ENCODE measurements at regions not wholly inside any gene's neighbourhood (a gene's known extent, or its start where the extent isn't known, plus 50 kb on each side); places are given as distances from the start of the nearest gene placed in this dataset.

GRCh38 chr4:17068891-17069290 lies 170.4 kb upstream of the LDB2 start:
- TF ChIP-seq CTCF (conservative IDR thresholded peaks at IDR 0.05; ENCODE audit: low read depth, low read length) (no peak), EZH2 (IDR thresholded peaks at IDR 0.05; ENCODE audit: low read length, unreplicated experiment) (no peak)
